Stomach smooth muscle (tissue), 2 donors: ENCODE measurements at regions not wholly inside any gene's neighbourhood (a gene's known extent, or its start where the extent isn't known, plus 50 kb on each side); places are given as distances from the start of the nearest gene placed in this dataset.
A peak's percentile ranks its signal among the peaks of the same experiment; 100 is the strongest.

ENCODE experiments used
- H3K27ac ChIP-seq: one replicate; pipeline ENCODE4 v1.7.0; 2013; ENCODE audit warnings: mild to moderate bottlenecking, low read length, inconsistent platforms
- H3K27me3 ChIP-seq, 2 donors: one replicate each; pipeline ENCODE4 v1.7.0; 2013; ENCODE audit warnings: low read length in 2 of 2; ENCODE audit not compliant: insufficient read depth in 2 of 2, control insufficient read depth in 1 of 2
- H3K36me3 ChIP-seq, 2 donors: one replicate each; pipeline ENCODE4 v1.7.0; 2013; ENCODE audit warnings: low read length in 2 of 2; ENCODE audit not compliant: control insufficient read depth in 2 of 2, insufficient read depth in 2 of 2
- H3K4me1 ChIP-seq: one replicate; pipeline ENCODE4 v1.7.0; 2013; ENCODE audit warnings: low read length; ENCODE audit not compliant: control insufficient read depth, insufficient read depth
- H3K4me3 ChIP-seq, 2 donors: one replicate each; pipeline ENCODE4 v1.7.0; 2013; ENCODE audit warnings: low read length in 2 of 2
- H3K9ac ChIP-seq, 2 donors: one replicate each; pipeline ENCODE4 v1.7.0; 2013; ENCODE audit warnings: low read length in 2 of 2, mild to moderate bottlenecking in 1 of 2
- H3K9me3 ChIP-seq, 2 donors: one replicate each; pipeline ENCODE4 v1.7.0; 2013; ENCODE audit warnings: low read length in 2 of 2; ENCODE audit not compliant: control insufficient read depth in 2 of 2
- donor health status: healthy.
- donor health status: Pancreatic carcinoma.

DNA sequence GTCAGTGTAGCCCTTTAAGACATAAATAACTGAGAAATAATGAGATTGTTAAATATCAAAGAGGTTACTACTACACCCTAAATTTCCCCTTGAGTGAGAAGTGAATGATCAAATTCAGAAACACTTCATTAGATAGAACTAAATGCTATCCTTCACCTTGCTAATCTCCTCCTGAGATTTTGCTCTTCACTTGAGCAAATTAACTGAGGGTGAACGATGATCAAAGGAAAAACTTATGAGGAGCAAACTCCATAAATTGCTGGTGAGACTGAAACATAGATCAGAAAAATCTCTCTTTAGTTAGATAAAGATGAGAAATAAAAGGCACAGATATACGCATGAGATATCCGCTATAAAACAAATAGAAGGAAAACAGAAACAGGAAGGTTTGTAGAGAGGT is 63.1 kb upstream of the TANC1 start:
- H3K27ac ChIP-seq: peak overlapping the region; percentile 3
- H3K36me3 ChIP-seq: no peaks in the 10 kb centered on the region
- no peaks in the 10 kb centered on the region for H3K27me3 ChIP-seq
- no peak overlapping the region for H3K4me3 ChIP-seq
- H3K9ac ChIP-seq: no peak overlapping the region
- H3K9me3 ChIP-seq: no peaks in the 10 kb centered on the region
- peaks cover 3% of the 10 kb centered on the region for H3K4me1 ChIP-seq

GRCh38 chr2:158905784-158906183 is 62.7 kb upstream of the TANC1 start:
- Histone ChIP-seq H3K9ac (no peak overlapping the region), H3K4me1 (peaks cover 3% of the 10 kb centered on the region), H3K9me3 (no peaks in the 10 kb centered on the region), H3K36me3 (no peaks in the 10 kb centered on the region), H3K4me3 (no peak overlapping the region), H3K27me3 (no peaks in the 10 kb centered on the region), H3K27ac (peak overlapping the region; percentile 3)

DNA sequence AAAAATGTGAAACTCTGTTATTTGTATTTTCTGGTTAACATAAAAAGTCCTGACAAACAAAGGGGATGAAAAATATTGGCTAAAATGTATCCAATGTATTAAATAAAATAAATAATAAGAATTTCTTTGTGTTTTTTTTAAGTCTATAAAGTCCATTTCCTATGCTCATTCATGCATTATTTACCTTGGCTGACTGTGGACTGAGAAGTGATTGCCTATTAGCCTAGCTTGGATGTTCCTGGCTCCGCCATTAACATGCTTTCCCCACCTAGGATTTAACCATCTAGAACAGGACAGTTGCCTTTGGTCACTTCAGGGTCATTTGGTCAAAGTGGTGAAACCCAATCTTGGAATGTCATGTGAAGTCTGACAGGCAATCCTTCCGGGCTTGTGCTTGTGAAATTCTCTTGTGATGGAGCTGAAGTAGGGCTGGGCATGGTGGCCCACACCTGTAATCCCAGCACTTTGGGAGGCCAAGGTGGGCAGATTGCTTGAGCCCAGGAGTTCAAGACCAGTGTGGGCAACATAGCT is 60.4 kb upstream of the TANC1 start:
- Histone ChIP-seq H3K36me3 (no peaks in the 10 kb centered on the region), H3K4me3 (no peak overlapping the region), H3K9ac (no peak overlapping the region), H3K4me1 (peaks cover 3% of the 10 kb centered on the region), H3K27ac (no peak overlapping the region), H3K9me3 (no peaks in the 10 kb centered on the region), H3K27me3 (no peaks in the 10 kb centered on the region)

GRCh38 chr2:158912112-158912511 is 56.3 kb upstream of the TANC1 start:
- no peak overlapping the region for H3K4me3 ChIP-seq
- no peak overlapping the region for H3K9ac ChIP-seq
- H3K4me1 ChIP-seq: no peaks in the 10 kb centered on the region
- H3K27me3 ChIP-seq: no peaks in the 10 kb centered on the region
- H3K9me3 ChIP-seq: no peaks in the 10 kb centered on the region
- no peaks in the 10 kb centered on the region for H3K36me3 ChIP-seq
- H3K27ac ChIP-seq: no peak overlapping the region

GRCh38 chr2:158912765-158913164 is 55.7 kb upstream of the TANC1 start:
- Histone ChIP-seq H3K4me3 (no peak overlapping the region), H3K9ac (no peak overlapping the region)

DNA sequence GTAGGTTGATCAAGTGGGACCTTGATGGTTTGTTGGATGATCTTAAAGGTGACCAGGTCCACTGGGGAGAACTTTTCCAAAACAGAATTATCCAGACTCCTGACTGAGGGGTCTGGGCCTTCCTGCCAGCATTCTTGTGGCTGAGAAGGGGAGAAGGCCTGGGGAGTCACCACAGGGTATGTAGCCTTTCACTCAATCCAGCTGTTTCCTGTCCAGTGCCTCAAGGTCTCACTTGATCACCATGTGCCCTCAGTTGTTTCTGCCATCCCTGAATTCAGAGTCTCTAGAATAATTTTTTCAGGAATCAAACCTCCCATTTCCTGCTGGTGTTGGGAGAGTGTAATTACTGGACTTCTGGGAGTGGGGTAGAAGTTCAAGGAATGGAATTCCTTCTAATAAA is 54.4 kb upstream of the TANC1 start:
- Histone ChIP-seq H3K9ac (no peak overlapping the region), H3K27me3 (no peaks in the 10 kb centered on the region), H3K4me3 (no peak overlapping the region), H3K36me3 (no peaks in the 10 kb centered on the region), H3K27ac (no peak overlapping the region), H3K9me3 (no peaks in the 10 kb centered on the region), H3K4me1 (no peaks in the 10 kb centered on the region)

More at GRCh38 chr2:158912765-158913164, 55.7 kb upstream of the TANC1 start:
- no peaks in the 10 kb centered on the region for H3K4me1 ChIP-seq
- H3K27ac ChIP-seq: no peak overlapping the region
- no peaks in the 10 kb centered on the region for H3K36me3 ChIP-seq
- no peaks in the 10 kb centered on the region for H3K9me3 ChIP-seq
- H3K27me3 ChIP-seq: no peaks in the 10 kb centered on the region

- no peaks in the 10 kb centered on the region for H3K27me3 ChIP-seq
- no peaks in the 10 kb centered on the region for H3K4me1 ChIP-seq
- H3K9ac ChIP-seq: no peak overlapping the region
- H3K4me3 ChIP-seq: no peak overlapping the region
- H3K36me3 ChIP-seq: no peaks in the 10 kb centered on the region
- no peaks in the 10 kb centered on the region for H3K9me3 ChIP-seq
- H3K27ac ChIP-seq: no peak overlapping the region
Measured at GRCh38 chr2:158914731-158915130, 53.7 kb upstream of the TANC1 start.

DNA sequence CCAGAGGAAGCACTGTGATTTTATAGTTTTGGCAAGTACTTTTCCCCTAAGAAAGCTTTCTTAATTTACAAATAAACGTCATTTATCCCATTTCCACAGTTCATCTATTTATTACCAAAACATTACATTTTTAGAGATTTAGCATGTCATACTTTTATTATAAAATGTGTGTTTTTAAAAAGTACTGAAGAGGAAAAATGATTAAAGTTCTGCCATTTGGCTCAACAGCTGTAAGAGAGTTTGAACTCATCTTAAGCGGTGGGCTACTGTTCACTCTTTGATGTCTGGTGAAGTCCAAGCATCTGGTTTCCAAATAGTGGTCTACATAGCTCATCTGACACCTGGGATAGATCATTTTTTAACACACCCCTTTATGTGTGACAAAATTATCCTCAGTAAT is 51.3 kb upstream of the TANC1 start:
- Histone ChIP-seq H3K9ac (no peak overlapping the region), H3K27me3 (no peaks in the 10 kb centered on the region), H3K9me3 (no peaks in the 10 kb centered on the region), H3K27ac (no peak overlapping the region), H3K36me3 (no peaks in the 10 kb centered on the region), H3K4me1 (no peaks in the 10 kb centered on the region), H3K4me3 (no peak overlapping the region)

DNA sequence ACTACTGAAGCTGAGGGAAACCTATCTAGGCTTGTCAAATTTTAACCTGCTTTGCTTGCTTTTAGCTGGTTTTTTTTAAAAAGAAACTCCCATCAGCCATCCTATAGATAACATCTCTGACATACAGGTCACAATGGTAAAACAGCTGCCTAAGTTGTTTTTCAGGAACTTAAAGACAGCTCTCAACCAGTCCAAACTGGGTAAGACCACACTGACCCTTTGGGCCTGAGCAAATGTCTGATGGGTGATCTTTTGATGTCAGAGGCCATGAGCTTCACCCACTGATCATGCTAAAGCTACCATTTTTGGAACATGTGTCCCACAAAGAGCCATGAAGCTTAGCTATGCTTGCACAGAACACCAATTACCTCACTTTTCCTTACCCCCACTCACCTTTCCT is 50.0 kb upstream of the TANC1 start:
- no peak overlapping the region for H3K4me3 ChIP-seq
- no peak overlapping the region for H3K9ac ChIP-seq
- no peaks in the 10 kb centered on the region for H3K27me3 ChIP-seq
- no peaks in the 10 kb centered on the region for H3K4me1 ChIP-seq
- H3K36me3 ChIP-seq: no peaks in the 10 kb centered on the region
- no peak overlapping the region for H3K27ac ChIP-seq
- H3K9me3 ChIP-seq: no peaks in the 10 kb centered on the region
